Fibroblast of villous mesenchyme (primary cell): ENCODE measurements at regions not wholly inside any gene's neighbourhood (a gene's known extent, or its start where the extent isn't known, plus 50 kb on each side); places are given as distances from the start of the nearest gene placed in this dataset. TPM values are rescaled to one million over a fixed set of nuclear protein-coding genes. Genes with fewer than 3 reads are reported as not detected.

Experiments used
- DNase-seq: peaks from one replicate; pipeline ENCODE4 v3.0.0-alpha.2; 2010; ENCODE audit warnings: low read depth
- H3K4me3 ChIP-seq: 2 replicates; pipeline ENCODE4 v1.5.1; 2011; ENCODE audit warnings: low read depth, mild to moderate bottlenecking, low read length
- small RNA-seq: library from RNA; depleted of rRNA; stranded (forward); fragments of <200 nt; gene quantifications from one replicate; pipeline ENCODE3, GENCODE V24; 2012
- TF ChIP-seq, protein P1 (sequence below): IDR thresholded peaks from 2 replicates; pipeline ENCODE4 v1.5.1; 2012; ENCODE audit warnings: low read depth, mild to moderate bottlenecking, low read length; ENCODE audit not compliant: insufficient read depth

DNA sequence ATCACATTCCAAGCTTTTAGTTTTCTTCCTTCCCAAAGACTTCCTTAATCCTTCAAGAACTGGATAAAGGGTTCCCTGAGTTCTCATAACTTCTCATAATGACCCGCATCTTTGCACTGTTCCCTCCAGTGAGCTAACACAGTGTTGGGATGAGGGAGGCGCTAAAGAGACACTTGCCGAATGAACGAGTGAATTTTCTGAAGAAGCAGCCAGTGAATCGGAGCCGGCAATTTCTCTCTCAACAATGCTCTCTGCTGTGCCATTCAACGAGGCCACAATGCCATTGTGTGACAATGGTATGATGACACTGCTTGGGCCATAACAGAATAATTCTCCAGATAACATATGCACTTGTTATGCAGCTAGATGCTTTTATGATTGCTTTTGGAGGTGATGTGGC lies 51.4 kb upstream of the ZFP42 start:
- TF ChIP-seq, protein P1, sequence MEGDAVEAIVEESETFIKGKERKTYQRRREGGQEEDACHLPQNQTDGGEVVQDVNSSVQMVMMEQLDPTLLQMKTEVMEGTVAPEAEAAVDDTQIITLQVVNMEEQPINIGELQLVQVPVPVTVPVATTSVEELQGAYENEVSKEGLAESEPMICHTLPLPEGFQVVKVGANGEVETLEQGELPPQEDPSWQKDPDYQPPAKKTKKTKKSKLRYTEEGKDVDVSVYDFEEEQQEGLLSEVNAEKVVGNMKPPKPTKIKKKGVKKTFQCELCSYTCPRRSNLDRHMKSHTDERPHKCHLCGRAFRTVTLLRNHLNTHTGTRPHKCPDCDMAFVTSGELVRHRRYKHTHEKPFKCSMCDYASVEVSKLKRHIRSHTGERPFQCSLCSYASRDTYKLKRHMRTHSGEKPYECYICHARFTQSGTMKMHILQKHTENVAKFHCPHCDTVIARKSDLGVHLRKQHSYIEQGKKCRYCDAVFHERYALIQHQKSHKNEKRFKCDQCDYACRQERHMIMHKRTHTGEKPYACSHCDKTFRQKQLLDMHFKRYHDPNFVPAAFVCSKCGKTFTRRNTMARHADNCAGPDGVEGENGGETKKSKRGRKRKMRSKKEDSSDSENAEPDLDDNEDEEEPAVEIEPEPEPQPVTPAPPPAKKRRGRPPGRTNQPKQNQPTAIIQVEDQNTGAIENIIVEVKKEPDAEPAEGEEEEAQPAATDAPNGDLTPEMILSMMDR, result no peak
- no peak overlapping the region for H3K4me3 ChIP-seq
- DNase-seq, result no peak

Small RNAs in the stretch of these regions (small RNA-seq; reads per million reads assigned to genes)
- gene MRPS36P2, result not detected
